HCT116 (cell line): ENCODE measurements at regions not wholly inside any gene's neighbourhood (a gene's known extent, or its start where the extent isn't known, plus 50 kb on each side); places are given as distances from the start of the nearest gene placed in this dataset.
"Not testable (repeated sequence)": the region's sequence is repeated elsewhere in the genome, so short reads cannot be mapped to it uniquely, and the experiment has no call there.

Experiments used
- EZH2 ChIP-seq: fragments of 200-600 bp; sonication (generic); IDR thresholded peaks from 2 replicates; pipeline ENCODE4 v1.6.1; 2017; ENCODE audit warnings: antibody characterized with exemption, mixed run types
- FOSL1 ChIP-seq: IDR thresholded peaks from 2 replicates; pipeline ENCODE4 v1.6.1; 2012; ENCODE audit warnings: low read depth

- not testable (repeated sequence) for TF ChIP-seq EZH2, FOSL1
Measured at GRCh38 chr15:22649458-22649857, 137.0 kb upstream of the NIPA1 start.
